GM12872 (cell line): ENCODE measurements at regions not wholly inside any gene's neighbourhood (a gene's known extent, or its start where the extent isn't known, plus 50 kb on each side); places are given as distances from the start of the nearest gene placed in this dataset.

Experiments used
- CTCF ChIP-seq: IDR thresholded peaks from 3 replicates; pipeline ENCODE4 v1.5.1; 2011; ENCODE audit warnings: low read depth, mild to moderate bottlenecking, low read length, moderate library complexity; ENCODE audit not compliant: insufficient read depth

- no peak for TF ChIP-seq CTCF
These were observed 181.6 kb upstream of the TMEM161B start for GRCh38 chr5:88450239-88450638.

- TF ChIP-seq CTCF: no peak
These were observed 169.4 kb upstream of the TMEM161B start for GRCh38 chr5:88438006-88438405.

- no peak for TF ChIP-seq CTCF
These were observed 167.6 kb upstream of the TMEM161B start for GRCh38 chr5:88436290-88436689.

- no peak for TF ChIP-seq CTCF
These were observed 160.0 kb upstream of the TMEM161B start for GRCh38 chr5:88428633-88429032.

- no peak for TF ChIP-seq CTCF
These were observed 157.8 kb upstream of the TMEM161B start for GRCh38 chr5:88426441-88426840.

- TF ChIP-seq CTCF: no peak
These were observed 156.5 kb upstream of the TMEM161B start for GRCh38 chr5:88425124-88425523.

- TF ChIP-seq CTCF: no peak
These were observed 151.3 kb upstream of the TMEM161B start for GRCh38 chr5:88419931-88420330.

GRCh38 chr5:88407341-88407740 is 138.7 kb upstream of the TMEM161B start:
- no peak for TF ChIP-seq CTCF
